GM19468 (cell line): ENCODE measurements at regions not wholly inside any gene's neighbourhood (a gene's known extent, or its start where the extent isn't known, plus 50 kb on each side); places are given as distances from the start of the nearest gene placed in this dataset.
"Not testable (repeated sequence)": the region's sequence is repeated elsewhere in the genome, so short reads cannot be mapped to it uniquely, and the experiment has no call there.

Experiments used
- ATAC-seq: cut with Tn5 transposase; IDR thresholded peaks from one replicate; pipeline ENCODE4 v1.9.1; 2021; ENCODE audit warnings: mild to moderate bottlenecking, moderate library complexity, moderate number of reproducible peaks; ENCODE audit not compliant: unreplicated experiment; ENCODE audit errors: extremely low read depth

DNA sequence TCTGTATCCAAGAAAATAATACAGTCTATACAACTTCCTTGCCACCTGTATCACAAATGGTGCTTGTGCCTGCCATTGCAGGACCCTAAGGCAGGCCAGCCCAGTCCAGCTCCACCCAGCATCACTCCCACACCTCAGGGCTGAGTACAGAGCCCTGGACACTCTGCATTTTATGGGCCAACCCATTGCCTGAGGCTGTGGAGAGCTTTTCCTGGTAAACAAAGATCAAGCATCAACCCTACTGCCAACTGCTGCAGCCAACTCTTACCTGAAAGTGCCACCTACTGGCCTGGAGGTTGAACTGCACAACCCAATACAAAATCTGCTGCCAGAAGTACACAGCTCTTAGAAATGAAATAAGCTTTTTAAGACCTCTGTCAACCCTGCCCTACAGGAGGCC lies 1082.2 kb downstream of the NAALADL2 start:
- no peak for ATAC-seq

DNA sequence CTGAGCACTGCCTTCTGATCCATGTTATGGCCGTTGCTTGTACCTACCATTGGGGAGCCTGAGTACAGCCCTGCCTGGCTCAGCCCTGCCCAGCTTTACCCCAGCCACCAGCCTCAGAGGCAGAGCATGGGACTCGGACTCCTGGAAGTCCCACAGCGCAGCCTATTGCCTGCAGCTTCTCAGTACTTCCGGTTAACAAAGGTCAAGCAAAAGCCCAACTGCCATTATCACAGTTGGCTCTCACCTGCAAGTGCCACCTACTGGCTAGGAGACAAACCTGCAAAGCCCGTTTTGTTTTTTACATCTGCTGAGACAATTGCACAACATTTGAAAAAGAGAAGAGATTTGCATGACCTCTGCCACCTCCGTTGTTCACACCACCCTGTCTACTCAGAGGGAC lies 1081.7 kb downstream of the NAALADL2 start:
- no peak for ATAC-seq

DNA sequence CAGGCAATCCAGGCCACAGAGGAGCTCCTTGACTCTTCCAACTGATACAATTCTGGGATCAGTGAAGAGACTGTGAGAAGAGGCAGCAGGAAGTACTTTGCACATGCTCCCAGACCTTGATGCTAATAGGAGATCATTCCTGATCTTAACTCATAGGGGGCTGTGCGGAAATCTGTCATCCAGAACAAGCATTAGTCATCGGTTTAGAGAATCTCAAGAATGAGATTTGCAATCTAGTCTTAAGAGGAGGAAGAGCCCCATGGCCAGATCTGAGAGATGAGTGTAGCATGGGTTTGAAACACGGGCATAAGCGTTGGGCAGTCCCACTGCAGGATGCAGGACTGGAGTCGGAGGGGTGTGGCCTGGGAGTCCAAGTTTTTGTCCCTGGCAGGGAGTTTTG lies 1081.1 kb downstream of the NAALADL2 start:
- ATAC-seq, result no peak

DNA sequence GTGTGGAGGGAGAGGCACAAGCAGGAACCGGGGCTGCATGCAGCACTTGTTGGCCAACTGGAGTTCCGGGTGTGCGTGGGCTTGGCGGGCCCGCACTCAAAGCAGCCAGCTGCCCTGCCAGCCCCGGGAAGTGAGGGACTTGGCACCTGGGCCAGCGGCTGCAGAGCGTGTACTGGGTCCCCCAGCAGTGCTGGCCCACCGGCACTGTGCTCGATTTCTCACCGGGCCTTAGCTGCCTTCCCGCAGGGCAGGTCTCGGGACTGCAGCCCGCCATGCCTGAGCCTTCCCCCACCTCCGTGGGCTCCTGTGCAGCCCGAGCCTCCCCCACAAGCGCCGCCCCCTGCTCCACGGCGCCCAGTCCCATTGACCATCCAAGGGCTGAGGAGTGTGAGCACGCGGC lies 1078.2 kb downstream of the NAALADL2 start:
- ATAC-seq, result not testable (repeated sequence)

DNA sequence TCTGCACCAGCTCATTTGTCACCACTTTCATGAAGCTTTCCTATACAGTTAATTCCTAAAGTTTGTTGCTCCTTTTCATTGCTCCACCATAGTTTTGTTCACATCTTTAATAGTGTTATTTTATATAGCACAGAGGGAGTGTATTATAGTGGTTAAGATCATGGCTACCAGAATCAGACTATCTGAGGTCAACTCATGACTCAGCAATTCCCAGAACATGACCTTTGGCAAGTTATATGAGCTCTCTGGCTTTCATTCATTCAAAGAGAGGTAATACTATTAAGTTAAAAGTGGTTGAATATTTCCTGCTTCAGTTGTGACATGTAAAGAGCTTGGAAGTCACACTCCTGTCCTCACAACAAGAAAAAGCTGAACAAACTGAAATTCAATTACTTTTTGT lies 1073.5 kb downstream of the NAALADL2 start:
- no peak for ATAC-seq

DNA sequence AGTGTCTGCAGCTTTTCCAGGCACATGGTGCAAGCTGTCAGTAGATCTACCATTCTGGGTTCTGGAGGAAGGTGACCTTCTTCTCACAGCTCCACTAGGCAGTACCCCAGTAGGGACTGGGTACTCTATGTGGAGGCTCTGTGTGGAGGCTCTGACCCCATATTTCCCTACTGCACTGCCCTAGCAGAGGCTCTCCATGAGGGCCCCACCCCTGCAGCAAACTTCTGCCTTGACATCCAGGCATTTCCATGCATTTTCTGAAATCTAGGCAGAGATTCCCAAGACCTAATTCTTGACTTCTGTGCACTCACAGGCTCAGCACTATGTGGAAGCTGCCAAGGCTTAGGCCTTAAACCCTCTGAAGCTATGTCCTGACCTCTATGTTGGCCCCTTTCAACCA lies 1060.0 kb downstream of the NAALADL2 start:
- no peak for ATAC-seq

DNA sequence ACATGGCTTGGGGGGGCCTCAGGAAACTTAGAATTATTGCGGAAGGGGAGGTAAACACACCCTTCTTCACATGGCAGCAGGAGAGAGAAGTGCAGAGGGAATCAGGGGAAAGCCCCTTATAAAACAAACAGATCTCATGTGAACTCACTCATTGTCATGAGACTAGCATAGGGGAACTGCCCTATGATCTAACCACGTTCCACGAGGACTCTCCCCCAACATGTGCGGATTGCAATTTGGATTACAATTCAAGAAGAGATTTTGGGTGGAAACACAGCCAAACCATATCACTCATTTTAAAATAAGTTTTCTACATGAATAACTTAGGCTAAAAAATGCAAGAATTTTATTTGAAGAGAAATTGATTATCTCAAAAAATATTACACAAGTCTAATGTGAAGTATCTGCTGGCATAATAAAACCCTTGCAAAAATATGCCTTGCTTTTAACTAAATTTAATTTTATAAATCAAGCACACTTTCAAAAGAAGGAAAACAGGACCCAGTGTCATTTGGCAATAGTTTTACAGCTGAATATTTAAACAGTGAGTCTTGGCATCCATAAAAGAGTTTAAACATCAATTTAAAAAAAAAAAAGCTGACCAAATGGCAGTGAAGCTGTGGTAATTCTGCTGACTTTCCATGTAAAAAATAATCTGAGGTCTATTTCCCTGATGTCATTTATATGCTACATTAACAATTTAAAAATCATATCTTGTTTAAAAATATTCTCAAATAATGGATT lies 1057.2 kb downstream of the NAALADL2 start:
- ATAC-seq, result no peak

DNA sequence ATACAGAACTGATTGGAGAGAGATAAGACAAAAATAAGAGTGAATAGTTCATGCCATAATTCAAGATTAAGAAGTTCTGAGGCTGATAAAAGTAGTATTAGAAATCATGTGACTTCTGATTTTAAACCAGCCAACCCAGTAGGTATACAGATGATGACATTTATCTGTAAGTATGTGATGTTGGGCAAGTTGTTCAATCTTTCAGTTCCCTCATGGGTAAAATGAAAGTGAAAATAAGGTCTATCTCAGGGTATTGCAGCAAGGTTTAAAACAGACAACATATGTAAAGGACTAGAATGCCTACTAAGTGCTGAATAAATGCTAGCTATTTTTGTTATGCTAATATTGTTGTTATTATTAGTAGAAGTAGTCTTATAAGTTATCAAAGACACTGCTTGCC lies 1055.7 kb downstream of the NAALADL2 start:
- ATAC-seq, result no peak

DNA sequence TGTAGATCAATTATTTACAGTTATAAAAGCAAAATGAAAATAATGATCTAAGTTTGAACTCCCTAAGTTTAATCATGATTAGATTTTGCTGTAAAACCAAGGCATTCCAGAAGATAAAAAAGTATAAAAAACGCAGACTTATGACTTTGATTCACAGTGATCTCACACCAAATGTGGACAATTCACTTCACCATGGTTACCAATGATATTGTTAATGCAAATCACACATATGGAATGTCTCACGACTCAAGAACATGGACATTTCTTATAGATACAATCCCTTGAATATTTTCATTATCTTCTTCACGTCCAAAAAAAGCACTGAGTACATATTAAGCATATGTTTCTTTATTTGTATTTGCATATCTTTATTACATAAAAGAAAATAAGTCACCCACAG lies 1054.2 kb downstream of the NAALADL2 start:
- no peak for ATAC-seq

DNA sequence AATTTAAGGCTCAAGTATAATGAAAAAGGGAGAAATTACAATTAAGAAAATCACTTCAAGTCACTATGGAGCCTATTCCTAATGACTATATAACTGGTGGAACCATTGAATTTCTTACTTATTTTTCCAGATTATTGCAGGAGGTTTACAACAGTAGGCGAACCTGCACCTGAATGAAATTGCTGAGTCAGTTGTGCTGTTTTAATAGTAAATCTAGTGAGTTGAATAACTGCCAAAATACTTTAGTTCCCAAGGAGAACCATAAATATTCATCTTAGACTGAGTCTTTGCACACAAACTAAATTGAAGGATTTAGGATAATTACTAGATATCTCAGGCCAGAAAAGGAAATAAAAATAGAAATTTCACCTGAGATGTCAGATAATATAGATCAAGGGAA lies 1052.8 kb downstream of the NAALADL2 start:
- no peak for ATAC-seq

DNA sequence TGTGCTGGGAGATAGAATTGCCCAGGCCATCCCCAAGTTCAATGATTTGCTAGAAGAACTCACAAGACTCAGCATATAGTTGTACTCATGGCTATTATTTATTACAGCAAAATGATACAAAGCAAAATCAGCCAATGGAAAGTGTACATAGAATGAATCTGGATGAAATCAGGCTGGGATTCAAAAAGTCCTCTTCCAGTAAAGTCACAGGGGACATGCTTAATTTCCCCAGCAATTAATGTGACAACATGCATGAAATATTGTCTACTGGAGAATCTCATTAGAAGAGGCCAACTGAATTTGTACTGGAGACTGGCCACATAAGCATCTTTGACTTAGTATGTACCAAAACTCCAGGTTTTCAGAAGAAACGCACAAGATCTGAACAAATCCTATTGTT lies 1043.1 kb downstream of the NAALADL2 start:
- no peak for ATAC-seq

DNA sequence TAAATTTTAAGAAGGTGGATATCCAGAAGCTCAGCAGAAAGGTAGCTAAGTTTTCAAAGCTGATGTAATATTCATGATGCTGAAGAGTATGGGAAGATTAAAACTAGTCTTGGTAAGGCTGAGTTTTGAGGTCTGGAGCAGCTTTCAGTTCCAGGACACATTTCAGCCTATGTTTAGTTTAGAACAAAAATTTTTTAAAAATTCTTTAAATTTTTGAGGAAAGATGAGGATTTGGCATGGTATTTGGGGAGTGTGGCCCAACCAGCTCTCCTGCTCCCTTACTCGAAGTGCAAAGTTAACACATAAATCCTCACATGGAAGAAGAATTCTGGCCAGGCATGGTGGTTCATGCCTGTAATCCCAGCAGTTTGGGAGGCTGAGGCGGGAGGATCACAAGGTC lies 1039.1 kb downstream of the NAALADL2 start:
- no peak for ATAC-seq

DNA sequence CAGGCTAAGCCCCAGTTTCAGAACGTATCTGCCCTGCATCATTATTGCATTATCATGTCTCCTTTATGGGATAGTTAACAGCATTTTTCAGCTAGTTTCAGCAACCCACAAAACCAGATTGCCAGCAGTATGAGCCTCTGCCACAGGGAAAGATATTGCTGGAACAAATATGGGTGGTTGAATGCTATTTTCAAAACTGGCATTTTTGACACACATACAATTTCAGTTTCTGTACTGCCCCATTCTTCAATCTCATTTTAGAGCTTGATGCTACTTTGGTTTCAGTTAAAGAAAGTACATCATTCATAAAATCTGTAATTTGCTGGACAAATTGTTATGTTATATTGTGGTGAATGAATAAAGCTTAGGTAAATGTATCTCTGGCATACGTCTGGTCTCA lies 1037.5 kb downstream of the NAALADL2 start:
- ATAC-seq, result no peak

DNA sequence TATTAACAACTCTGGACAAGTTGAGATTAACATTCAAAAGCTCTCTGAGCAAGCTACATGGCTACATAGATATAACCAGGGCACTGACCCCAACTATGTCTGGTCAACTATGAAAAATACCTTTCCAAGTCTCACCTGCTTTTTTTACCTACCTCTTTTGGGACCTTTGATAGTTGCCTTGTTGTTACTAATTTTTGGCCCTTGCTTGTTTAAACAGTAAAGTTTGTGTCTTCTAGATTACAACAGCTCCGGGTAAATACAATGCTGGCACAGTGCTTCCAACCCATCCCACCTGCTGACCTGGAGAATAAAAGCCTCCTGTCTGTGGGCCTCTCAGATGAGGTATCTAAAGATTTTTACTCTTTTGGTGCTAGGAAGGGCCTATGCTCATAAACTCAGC lies 1036.6 kb downstream of the NAALADL2 start:
- ATAC-seq, result no peak

DNA sequence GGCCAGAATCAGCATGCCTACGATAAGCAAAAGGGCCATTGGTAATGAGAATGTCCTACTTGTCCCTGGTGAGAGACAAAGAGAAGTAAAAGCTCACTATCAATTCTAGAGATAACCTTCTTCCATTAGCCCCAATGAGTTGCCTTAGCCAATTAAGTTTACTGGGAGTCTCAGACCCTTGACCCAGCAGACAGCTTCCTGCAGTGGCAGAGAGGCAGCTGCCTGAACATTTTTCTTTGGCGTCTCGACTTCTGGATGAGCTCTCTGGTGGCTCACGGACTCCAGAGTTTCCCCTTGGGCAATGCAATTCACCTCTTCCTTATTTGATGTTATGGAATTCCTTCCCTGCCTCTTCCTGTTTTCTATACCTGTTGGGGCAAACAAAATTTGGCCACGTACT lies 1034.4 kb downstream of the NAALADL2 start:
- no peak for ATAC-seq

DNA sequence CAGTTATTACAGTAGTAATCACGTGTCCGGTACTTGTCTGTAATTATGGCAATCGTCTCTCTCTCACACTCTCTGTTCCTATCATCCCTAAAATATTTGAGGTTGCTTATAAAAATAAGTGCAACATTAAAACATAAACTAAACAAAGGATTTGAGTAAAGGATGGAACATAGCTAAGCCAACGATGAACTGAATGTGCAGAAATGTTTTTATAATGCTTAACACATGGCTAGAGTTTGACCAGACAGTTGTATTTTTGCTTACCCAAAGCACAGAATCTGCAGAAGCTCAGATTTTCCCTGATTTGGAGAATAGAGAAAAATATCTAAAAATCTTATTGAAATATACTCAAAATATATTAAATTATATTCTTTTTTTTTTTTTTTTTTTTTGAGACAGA lies 1030.9 kb downstream of the NAALADL2 start:
- ATAC-seq, result no peak

DNA sequence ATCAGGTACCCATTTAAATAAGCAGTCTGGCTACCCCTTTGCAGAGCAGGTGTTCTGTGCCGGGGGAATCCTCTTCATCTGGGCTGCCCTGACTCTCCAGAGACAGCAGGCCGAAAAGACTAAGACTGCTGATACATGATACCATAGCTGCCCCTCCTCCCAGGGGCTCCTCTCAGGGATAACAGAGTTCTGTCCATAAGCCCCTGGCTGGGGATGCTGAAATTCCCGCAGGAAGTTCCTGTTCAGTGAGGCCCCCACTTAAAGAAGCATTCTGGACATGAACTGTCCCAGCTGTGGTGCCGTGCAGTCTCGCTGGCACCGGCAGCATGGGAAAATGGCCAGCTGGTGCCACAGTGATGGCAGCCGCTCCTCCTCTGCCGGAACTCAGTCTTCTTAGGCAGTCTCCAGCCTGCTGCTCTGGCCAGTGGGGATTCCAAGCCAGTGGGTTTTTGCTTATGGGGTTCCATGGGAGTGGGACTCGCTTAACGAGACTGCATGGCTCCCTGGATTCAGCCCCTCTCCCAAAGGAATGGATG lies 1026.2 kb downstream of the NAALADL2 start:
- no peak for ATAC-seq

DNA sequence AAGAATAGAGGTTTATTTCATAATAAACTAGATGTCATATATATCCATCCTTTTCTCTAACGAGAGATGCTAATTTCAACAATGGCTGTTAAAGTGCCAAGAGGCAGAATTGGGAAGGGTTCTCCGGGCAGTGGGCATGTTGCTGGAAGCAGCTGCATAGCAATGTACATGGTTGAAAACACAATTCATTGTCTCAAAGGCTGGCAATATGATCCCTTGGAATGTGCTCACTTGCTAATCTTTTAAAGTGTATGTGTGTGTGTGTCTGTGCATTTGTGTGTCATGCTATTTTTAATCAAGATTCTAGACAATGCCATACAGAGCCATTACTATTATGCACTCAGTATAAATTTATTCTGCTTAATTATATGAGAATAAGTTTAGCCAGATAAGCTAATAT lies 1020.3 kb downstream of the NAALADL2 start:
- no peak for ATAC-seq

DNA sequence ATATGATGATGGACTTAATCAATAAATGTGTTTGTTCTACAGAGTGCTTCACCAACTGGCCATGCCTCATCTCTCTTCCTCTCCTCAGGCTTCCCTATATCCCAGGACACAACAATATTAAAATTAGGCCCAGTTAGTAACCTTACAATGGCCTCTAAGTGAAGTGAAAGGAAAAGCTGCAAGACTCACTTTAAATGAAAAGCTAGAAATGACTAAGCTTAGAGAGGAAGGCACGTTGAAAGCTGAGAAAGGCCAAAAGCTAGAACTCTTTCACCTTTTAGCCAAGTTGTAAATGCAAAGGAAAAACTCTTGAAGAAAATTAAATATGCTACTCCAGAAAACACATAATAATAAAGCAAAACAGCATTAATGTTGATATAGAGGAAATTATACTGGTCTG lies 1010.3 kb downstream of the NAALADL2 start:
- ATAC-seq, result no peak

DNA sequence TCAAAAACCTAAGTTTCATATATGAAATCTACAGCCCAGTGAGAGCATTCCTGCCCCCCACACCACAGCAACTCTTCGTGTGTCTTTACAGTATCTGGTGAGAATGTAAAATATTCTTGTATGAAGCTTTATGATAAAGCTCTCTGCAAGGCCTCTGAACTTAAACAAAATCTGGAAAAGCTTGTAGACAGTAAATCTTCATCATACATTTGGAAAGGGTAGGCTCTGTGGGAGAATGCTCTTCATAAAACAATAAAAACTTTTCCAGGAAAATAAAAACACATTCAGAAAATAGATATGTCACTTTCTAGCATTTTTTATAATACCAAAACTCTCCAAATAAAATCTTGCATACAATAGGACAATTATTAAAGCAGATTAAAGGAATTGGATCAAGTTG lies 1009.5 kb downstream of the NAALADL2 start:
- ATAC-seq, result no peak

DNA sequence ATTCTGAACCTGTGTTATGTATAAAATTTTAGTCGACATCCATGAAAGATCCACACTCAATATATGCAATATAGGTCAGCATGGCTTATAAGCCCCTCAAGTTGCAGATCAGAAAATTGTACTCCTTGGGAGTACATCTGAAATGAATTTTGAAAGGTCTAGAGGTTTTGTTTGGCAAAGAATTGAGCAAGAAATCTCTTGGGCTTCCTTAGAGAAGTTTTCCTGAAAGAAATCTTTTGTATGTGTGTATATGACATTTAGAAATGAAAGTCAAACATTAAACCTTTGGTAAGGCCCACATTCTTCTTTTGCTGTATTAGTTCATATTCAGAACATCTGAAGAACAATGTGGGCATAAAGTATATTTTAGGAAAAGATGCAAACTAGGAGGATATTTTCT lies 1006.6 kb downstream of the NAALADL2 start:
- ATAC-seq, result no peak

DNA sequence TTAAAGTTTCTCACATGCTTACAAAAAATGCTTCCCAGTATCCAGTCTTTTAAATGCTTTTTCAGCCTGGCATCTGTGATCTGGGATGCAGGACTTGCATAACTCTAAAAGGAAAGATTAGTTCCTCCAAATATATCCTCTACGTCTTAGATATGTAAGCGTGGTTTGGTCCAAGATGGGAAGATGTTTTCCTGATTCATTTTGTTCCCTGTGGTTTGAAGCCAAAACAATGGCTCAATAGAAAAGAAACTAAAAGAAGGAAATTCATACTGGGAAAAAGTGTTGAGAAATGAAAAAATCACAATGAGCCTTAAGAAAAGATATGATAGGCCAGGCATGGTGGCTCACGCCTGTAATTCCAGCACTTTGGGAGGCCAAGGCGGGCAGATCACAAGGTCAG lies 1002.8 kb downstream of the NAALADL2 start:
- no peak for ATAC-seq
